ENCODE measurements at regions not wholly inside any gene's neighbourhood (a gene's known extent, or its start where the extent isn't known, plus 50 kb on each side); places are given as distances from the start of the nearest gene placed in this dataset.
"Not testable (repeated sequence)": the region's sequence is repeated elsewhere in the genome, so short reads cannot be mapped to it uniquely, and the experiment has no call there.

DNA sequence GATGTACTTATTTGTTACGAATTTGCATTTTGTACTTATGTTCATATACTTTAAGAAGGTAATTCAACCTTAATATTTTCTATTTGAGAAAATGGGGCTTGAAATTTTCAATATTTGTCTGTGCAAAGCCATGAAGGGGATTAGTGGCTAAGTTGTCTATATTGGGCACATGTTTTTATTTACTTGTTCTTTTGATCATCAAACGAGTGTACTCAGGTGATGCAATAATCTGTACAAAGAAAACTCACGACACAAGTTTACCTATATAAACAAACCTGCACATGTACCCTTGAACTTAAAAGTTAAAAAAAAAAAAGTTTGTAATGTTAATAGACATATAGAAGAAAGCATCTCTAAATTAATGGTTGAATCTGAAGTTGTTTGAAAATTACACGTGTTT, 658.9 kb upstream of the SYT4 start:
- no peak for DNase-seq (ENCODE audit: low spot score)
- no peak for ATAC-seq

- DNase-seq (ENCODE audit: low spot score) (no peak), ATAC-seq (no peak)
These were observed 672.0 kb upstream of the SYT4 start for GRCh38 chr18:43949291-43949690.

GRCh38 chr18:43950062-43950461, 672.8 kb upstream of the SYT4 start:
- ATAC-seq (no peak), DNase-seq (ENCODE audit: low spot score) (no peak)

DNA sequence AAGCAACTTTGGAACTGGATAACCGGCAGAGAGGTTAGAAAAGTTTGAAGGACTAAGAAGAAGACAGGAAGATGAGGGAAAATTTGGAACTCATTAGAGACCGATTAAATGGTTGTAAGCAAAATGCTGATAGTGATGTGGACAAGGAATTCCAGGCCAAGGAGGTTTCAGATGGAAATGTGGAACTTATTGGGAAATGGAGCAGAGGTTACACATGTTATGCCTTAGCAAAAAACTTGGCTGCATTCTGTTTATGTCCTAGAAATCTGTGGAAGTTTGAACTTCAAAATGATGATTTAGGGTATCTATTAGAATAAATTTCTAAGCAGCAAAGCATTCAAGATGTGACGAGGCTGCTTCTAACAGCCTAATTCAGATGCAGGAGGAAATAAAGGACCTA, 675.1 kb upstream of the SYT4 start:
- DNase-seq (ENCODE audit: low spot score) (no peak), ATAC-seq (no peak)

GRCh38 chr18:43961722-43962121, 684.4 kb upstream of the SYT4 start:
- ATAC-seq = no peak
- DNase-seq (ENCODE audit: low spot score) = no peak

GRCh38 chr18:43964666-43965065, 687.4 kb upstream of the SYT4 start:
- DNase-seq (ENCODE audit: low spot score) (no peak), ATAC-seq (no peak)

DNA sequence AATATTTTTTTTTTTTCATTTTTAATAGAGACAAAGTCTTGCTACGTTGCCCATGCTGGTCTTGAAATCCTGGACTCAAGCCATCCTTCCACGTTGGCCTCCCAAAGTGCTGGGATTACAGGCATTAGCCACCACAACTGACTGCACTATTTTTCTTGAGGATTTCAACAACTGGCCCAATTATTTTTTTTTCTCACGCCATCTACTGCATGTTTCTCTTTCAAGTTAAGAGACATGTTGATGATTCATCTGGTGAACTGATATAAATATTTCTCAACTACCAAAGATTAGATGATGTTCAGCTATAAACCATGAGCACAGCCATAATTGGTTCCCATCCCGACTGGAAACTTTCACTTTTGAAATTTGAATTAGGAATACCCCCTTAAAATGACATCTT, 688.4 kb upstream of the SYT4 start:
- no peak for DNase-seq (ENCODE audit: low spot score)

GRCh38 chr18:43970656-43971055, 693.4 kb upstream of the SYT4 start:
- DNase-seq (ENCODE audit: low spot score) (no peak), ATAC-seq (no peak)

More for the DNA sequence above, 688.4 kb upstream of the SYT4 start:
- no peak for ATAC-seq

GRCh38 chr18:43978174-43978573, 700.9 kb upstream of the SYT4 start:
- no peak for DNase-seq (ENCODE audit: low spot score)
- no peak for ATAC-seq

GRCh38 chr18:43982582-43982981, 698.1 kb upstream of the SETBP1 start:
- ATAC-seq (no peak), DNase-seq (ENCODE audit: low spot score) (no peak)

GRCh38 chr18:43987061-43987460, 693.6 kb upstream of the SETBP1 start:
- DNase-seq (ENCODE audit: low spot score); ATAC-seq: not testable (repeated sequence)

DNA sequence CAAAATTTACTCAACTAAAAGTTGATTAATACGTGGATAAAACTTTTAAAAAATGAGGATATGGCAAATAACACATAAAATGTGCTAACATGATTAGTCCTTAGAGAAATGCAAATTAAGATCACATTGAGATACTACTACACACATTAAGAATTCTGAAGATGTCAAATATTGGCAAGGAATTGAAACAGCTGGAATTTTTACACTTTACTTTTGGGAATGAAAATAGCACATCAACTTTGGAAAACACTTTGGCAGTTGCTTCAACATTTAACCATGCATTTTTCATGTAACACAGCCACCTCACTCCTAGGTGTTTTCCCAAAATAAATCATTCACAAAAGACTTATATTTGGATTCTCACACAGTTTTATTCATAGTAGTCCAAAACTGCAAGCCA, 687.9 kb upstream of the SETBP1 start:
- ATAC-seq = no peak
- DNase-seq (ENCODE audit: low spot score) = no peak

GRCh38 chr18:43994381-43994780, 686.3 kb upstream of the SETBP1 start:
- DNase-seq (ENCODE audit: low spot score) = no peak
- no peak for ATAC-seq

GRCh38 chr18:44013871-44014270, 666.8 kb upstream of the SETBP1 start:
- ATAC-seq (no peak), DNase-seq (ENCODE audit: low spot score) (no peak)

DNA sequence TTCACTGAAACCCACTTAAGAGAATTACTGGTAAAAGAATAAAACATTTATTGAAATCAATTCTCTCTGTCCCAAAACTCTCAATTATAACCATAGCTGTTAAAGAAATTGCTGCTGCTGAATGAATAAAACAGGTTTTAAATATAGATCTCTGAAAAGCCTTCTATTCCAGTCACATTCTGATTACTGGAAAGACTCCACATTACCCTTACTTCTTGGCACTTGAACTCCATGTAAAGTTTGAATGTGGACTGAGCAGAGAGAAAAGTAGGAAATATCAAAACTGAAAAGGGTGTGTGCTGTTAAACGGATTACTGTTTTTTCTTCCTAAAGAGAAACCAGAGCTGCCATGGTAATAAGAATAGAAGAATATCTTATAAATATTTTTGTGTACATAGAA, 655.3 kb upstream of the SETBP1 start:
- no peak for DNase-seq (ENCODE audit: low spot score)
- ATAC-seq = no peak

DNA sequence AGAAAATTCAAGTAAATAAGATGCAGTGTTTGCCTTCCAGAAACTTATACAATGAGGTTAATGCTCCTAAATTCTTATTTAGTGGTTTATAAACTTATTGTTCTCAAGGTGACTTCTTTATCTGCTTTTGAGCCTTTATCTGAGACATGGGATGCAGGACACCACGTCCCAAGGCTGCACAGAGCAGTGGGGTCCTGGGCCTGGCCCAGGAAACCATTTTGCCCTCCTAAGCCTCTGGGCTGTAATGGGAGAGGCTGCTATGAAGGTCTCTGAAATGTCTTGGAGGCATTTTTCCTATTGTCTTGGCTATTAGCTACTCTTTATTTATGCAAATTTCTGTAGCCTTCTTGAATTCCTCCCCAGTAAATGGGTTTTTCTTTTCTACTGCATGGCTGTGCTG, 652.6 kb upstream of the SETBP1 start:
- DNase-seq (ENCODE audit: low spot score) (no peak), ATAC-seq (no peak)

DNA sequence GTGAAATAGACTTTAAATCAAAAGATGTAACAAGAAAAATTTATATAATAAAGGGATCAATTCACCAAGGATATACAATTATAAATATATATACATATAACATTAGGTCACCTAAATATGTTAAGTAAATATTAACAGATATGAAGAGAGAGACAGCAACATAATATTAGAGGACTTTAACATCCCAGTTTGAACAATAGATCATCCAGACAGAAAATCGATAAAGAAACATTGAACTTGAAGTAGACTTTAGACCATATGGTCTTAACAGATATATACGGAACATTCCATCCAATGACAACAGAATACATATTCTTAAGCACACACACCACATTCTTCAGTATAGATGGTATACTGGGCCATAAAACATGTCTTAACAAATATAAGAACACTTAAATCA, 649.6 kb upstream of the SETBP1 start:
- ATAC-seq = no peak

DNA sequence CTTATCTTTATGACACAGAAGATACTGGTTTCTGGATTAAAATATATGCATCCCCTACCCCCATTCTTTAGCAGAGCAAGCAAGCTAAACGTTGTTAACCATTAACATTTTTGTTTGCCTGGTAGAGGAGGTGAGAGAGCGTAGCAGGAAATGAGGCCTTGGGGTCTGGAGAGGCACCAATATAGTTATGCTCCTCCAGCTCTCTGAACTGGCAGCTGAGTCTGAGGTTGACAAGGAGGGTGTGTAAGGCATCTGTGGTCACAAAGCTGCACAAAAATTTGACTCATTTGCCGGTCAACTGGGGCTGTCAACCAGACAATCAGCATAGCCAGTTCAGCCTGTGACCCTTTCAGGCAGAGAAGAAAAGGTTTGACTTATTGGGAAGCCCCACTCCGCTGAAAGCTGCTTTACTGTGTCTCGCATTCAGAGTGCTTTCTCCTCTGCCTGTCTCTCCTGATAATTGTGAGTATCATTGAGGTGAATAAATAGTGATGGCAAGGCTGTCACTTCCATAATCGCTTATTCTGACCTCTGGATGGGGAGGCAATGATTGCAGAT, 647.5 kb upstream of the SETBP1 start:
- ATAC-seq = no peak
- DNase-seq (ENCODE audit: low spot score) = no peak

More for the DNA sequence above, 649.6 kb upstream of the SETBP1 start:
- DNase-seq (ENCODE audit: low spot score) = no peak

GRCh38 chr18:44035554-44035953, 645.1 kb upstream of the SETBP1 start:
- no peak for DNase-seq (ENCODE audit: low spot score)
- no peak for ATAC-seq

DNA sequence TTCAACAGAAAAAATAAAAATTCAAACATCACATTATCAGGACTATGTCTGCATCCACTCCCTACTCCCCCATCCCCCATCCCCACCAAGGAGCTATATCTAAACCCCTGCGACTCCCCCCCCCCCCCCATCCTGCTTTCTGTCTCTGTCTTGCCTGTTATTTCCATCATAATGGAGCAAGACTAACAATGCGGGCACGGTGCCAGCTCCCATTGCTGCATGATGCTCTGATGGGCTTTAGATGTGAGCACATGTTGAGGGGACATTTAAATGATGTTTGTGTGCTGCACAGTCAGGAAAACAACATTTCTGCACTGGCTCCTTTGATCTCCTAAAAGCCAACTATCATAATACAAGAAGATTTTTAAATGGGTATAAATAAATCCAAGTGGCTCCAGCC, 644.2 kb upstream of the SETBP1 start:
- ATAC-seq (no peak), DNase-seq (ENCODE audit: low spot score) (no peak)

DNA sequence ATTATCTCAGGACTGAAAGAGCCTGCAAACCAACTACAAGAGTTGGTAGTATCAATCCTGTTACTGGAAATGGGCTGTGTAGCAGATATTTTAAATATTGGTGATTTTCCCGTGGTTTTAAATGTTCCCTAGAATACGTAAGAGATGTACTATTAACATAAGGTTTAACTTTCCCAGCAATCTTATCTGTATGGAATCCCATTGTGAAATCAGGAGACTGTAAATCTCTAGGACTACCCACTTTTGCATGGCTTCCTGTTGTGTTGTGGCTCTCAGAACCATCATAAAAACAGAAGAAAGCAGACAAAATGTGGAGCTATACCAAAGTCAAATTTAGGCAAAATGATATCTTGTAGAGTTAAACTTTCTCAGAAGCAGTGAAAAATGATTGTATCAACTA, 641.5 kb upstream of the SETBP1 start:
- DNase-seq (ENCODE audit: low spot score) (no peak), ATAC-seq (no peak)

- ATAC-seq (no peak), DNase-seq (ENCODE audit: low spot score) (no peak)
These were observed 640.9 kb upstream of the SETBP1 start for GRCh38 chr18:44039826-44040225.

DNA sequence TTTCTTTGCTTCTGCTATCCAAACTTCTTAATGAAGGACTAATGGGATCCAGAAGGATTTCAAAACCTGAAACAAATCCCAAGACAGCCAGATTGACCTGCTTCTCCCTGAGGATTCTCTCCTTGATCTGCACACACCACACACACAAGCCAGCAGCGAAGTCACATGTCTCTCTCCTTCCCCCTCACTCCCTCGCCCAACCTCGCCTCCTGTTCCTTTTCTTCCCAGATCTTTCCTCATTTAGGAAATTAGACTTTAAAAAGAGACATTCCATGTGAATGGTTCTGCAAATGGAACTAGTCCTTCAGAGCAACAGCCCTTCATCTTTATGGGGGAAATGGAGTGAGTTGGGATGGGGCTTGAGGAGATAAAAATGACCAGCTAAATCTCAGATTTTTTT, 639.1 kb upstream of the SETBP1 start:
- no peak for ATAC-seq
- DNase-seq (ENCODE audit: low spot score) = no peak

DNA sequence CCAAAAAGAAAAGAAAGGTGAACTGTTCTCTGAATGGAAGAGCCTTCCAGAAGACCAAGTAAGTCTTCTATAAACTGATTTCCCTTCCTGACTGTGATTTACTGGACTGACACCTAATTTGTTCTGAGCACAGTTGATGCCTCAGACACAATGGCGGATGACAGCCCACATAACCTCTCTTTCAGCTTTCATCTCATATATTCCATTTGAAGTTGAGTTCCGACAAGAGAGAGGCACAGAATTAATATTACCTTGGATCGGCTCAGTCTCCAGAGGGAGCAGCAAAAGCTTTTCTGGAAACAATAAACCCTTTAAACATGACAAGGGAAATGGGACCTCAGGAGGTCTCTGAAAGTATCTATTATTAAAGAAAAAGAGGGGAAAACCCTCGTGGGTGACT, 638.7 kb upstream of the SETBP1 start:
- ATAC-seq (no peak), DNase-seq (ENCODE audit: low spot score) (no peak)

All from left lobe of liver (tissue), 2 donors.